ENCODE measurements at regions not wholly inside any gene's neighbourhood (a gene's known extent, or its start where the extent isn't known, plus 50 kb on each side); places are given as distances from the start of the nearest gene placed in this dataset.

- Mint-ChIP-seq H3K27me3 (ENCODE audit: low read depth) (no peaks in the 10 kb centered on the region), H3K9me3 (peaks cover 18% of the 10 kb centered on the region), H3K36me3 (ENCODE audit: low read depth) (peaks cover 6% of the 10 kb centered on the region), H3K4me3 (no peak overlapping the region), H3K27ac (no peak overlapping the region), H3K4me1 (peaks cover 6% of the 10 kb centered on the region)
- TF ChIP-seq CTCF (IDR thresholded peaks at IDR 0.05; ENCODE audit: unreplicated experiment in 3 of 3), result no peak
These were observed 473.3 kb upstream of the SLC35B3 start for GRCh38 chr6:8908638-8909037.

DNA sequence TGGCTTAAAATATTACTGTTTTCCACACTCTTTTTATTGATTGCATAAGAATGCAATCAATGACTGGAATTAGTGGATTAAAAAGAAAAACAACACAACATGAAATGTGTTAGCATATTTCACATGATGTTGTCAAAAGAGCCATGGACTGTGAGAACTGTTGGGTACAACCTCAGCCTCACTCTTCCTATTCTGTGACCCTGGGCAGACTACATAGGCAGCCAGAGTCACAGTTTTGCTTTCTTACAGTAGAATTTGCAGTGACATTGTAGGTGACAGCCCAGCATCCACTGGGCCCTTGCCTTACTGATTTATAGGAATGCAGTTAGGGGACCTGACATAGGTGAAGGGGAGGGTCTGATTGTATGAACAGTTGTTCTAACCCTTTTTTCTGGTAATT lies 471.4 kb upstream of the SLC35B3 start:
- Mint-ChIP-seq H3K27ac (no peak overlapping the region), H3K27me3 (ENCODE audit: low read depth) (no peaks in the 10 kb centered on the region), H3K4me1 (peaks cover 6% of the 10 kb centered on the region), H3K9me3 (peaks cover 5% of the 10 kb centered on the region), H3K4me3 (no peak overlapping the region), H3K36me3 (ENCODE audit: low read depth) (no peaks in the 10 kb centered on the region)
- TF ChIP-seq CTCF (IDR thresholded peaks at IDR 0.05; ENCODE audit: unreplicated experiment in 3 of 3), result no peak

- H3K27ac Mint-ChIP-seq, result peak overlapping the region in 1 of 3 experiments; percentile 36
- H3K9me3 Mint-ChIP-seq, result no peaks in the 10 kb centered on the region
These were observed 470.4 kb upstream of the SLC35B3 start for GRCh38 chr6:8905757-8906156.

DNA sequence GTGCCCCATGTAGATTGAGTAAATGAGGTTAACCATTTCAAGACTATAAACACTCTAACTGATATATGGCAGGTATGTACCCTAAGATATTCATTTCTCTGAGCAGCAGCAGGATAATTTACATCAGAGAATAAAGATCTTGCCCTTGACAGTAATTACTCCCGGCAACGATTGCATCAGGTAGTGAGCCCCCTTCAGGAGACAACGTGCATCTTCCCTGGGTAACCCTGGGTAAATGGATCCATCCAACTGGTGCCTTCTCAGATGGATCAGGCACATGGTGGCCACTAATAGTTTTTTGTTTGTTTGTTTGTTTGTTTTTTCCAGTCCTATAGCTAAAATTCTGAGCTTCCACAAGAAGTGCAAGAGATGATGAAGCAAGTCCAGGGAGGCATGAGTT lies 469.4 kb upstream of the SLC35B3 start:
- Mint-ChIP-seq H3K27ac (no peak overlapping the region), H3K27me3 (ENCODE audit: low read depth) (no peaks in the 10 kb centered on the region), H3K4me3 (no peak overlapping the region), H3K36me3 (ENCODE audit: low read depth) (no peaks in the 10 kb centered on the region), H3K4me1 (peaks cover 6% of the 10 kb centered on the region), H3K9me3 (no peaks in the 10 kb centered on the region)
- no peak for TF ChIP-seq CTCF (IDR thresholded peaks at IDR 0.05; ENCODE audit: unreplicated experiment in 3 of 3)

More at GRCh38 chr6:8905757-8906156, 470.4 kb upstream of the SLC35B3 start:
- Mint-ChIP-seq H3K27me3 (ENCODE audit: low read depth) (no peaks in the 10 kb centered on the region), H3K4me1 (peaks cover 6% of the 10 kb centered on the region), H3K4me3 (no peak overlapping the region), H3K36me3 (ENCODE audit: low read depth) (no peaks in the 10 kb centered on the region)
- TF ChIP-seq CTCF (IDR thresholded peaks at IDR 0.05; ENCODE audit: unreplicated experiment in 3 of 3), result no peak

DNA sequence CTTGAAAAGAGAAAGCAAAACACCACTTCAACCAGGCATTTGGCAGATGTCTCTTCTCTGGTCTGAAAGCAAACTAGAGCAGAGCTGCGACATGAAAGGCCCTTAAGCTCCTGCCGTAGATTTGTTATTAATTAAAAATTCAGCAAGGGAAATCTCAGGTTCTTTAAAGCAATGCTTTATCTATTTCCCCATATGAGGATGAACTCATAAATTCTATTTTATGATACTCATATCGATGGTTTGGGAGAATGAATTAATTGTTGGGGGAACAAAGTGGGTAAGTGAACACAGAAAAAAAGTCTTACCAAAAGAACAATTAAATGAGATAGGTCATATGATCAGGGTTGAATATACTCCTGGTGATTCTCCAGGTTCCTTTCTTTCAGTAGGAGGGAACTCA lies 464.7 kb upstream of the SLC35B3 start:
- Mint-ChIP-seq H3K9me3 (no peaks in the 10 kb centered on the region), H3K27me3 (ENCODE audit: low read depth) (no peaks in the 10 kb centered on the region), H3K27ac (no peak overlapping the region), H3K4me1 (no peaks in the 10 kb centered on the region), H3K4me3 (no peak overlapping the region), H3K36me3 (ENCODE audit: low read depth) (no peaks in the 10 kb centered on the region)
- TF ChIP-seq CTCF (IDR thresholded peaks at IDR 0.05; ENCODE audit: unreplicated experiment in 3 of 3), result no peak

DNA sequence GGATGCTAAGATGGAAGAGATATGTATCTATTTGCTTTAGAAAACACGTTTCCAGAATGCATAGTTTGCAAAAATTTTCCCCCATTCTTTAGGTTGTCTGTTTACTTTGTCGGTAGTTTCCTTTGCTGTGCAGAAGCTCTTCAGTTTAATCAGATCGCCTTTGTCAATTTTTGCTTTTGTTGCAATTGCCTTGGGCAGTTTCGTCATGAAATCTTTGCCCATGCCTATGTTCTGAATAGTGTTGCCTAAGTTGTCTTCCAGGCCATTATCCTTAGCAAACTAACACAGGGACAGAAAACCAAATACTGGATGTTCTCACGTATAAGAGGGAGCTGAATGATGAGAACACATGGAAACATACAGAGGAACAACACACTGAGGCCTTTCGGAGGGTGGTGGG lies 454.2 kb upstream of the SLC35B3 start:
- Mint-ChIP-seq H3K27ac (no peak overlapping the region), H3K4me3 (no peak overlapping the region), H3K9me3 (no peaks in the 10 kb centered on the region), H3K4me1 (no peaks in the 10 kb centered on the region), H3K27me3 (ENCODE audit: low read depth) (no peaks in the 10 kb centered on the region), H3K36me3 (ENCODE audit: low read depth) (no peaks in the 10 kb centered on the region)
- TF ChIP-seq CTCF (IDR thresholded peaks at IDR 0.05; ENCODE audit: unreplicated experiment in 3 of 3), result no peak

All from nephron (organoid).